ENCODE measurements at regions not wholly inside any gene's neighbourhood (a gene's known extent, or its start where the extent isn't known, plus 50 kb on each side); places are given as distances from the start of the nearest gene placed in this dataset.

- CTCF ChIA-PET: no interaction called here
- BruUV-seq (replicated peaks): no TSS peak
- in situ Hi-C loops (cut with MboI; ENCODE audit: low sequenced_read_pairs): no loop called here
- no peaks in the 10 kb centered on the region for H3K27me3 ChIP-seq (ENCODE audit: control insufficient read depth, insufficient read depth, low read length)
- dilution Hi-C loops (cut with HindIII; ENCODE audit: low sequenced_read_pairs, unreplicated experiment): no loop called here
- no peaks in the 10 kb centered on the region for H3K9me1 ChIP-seq (ENCODE audit: insufficient read depth, low read length)
- H2BK5ac ChIP-seq (ENCODE audit: low read depth, low read length, poor library complexity, severe bottlenecking): no peak overlapping the region
- peaks cover 26% of the 10 kb centered on the region for H3K9me3 ChIP-seq (ENCODE audit: control insufficient read depth, insufficient read depth, low read length)
- no peak overlapping the region for H4K91ac ChIP-seq (ENCODE audit: insufficient read depth, low read depth, low read length)
- H3K4me3 ChIP-seq (ENCODE audit: insufficient read depth, low read depth, low read length): no peak overlapping the region
- H4K5ac ChIP-seq (ENCODE audit: low read depth, low read length): no peak overlapping the region
- TF ChIP-seq BHLHE40 (IDR thresholded peaks at IDR 0.05; ENCODE audit: low read depth, low read length) (no peak), USF2 (IDR thresholded peaks at IDR 0.05; ENCODE audit: low read depth, low read length) (no peak), RCOR1 (IDR thresholded peaks at IDR 0.05; ENCODE audit: insufficient replicate concordance, low read length) (no peak), MAZ (IDR thresholded peaks at IDR 0.05; ENCODE audit: borderline replicate concordance, low read depth, low read length) (no peak), RAD21 (IDR thresholded peaks at IDR 0.05; ENCODE audit: low read length) (no peak), CEBPB (IDR thresholded peaks at IDR 0.05; ENCODE audit: low read depth, low read length) (no peak), RFX5 (IDR thresholded peaks at IDR 0.05; ENCODE audit: low read depth, low read length) (no peak), MAFK (IDR thresholded peaks at IDR 0.05; ENCODE audit: low read depth, low read length) (no peak), SMC3 (IDR thresholded peaks at IDR 0.05; ENCODE audit: low read depth, low read length) (no peak), NFE2L2 (IDR thresholded peaks at IDR 0.05; ENCODE audit: low read depth, low read length) (no peak), ELK1 (IDR thresholded peaks at IDR 0.05; ENCODE audit: borderline replicate concordance, low read depth, low read length) (no peak), CTCF (conservative IDR thresholded peaks at IDR 0.05; ENCODE audit: low read depth, low read length) (no peak), FOS (IDR thresholded peaks at IDR 0.05; ENCODE audit: low read depth, low read length) (no peak), POLR2A (IDR thresholded peaks at IDR 0.05; ENCODE audit: low read depth, low read length) (no peak), MXI1 (IDR thresholded peaks at IDR 0.05; ENCODE audit: borderline replicate concordance, low read depth, low read length) (no peak), CHD1 (IDR thresholded peaks at IDR 0.05; ENCODE audit: low read depth, low read length) (no peak)
- H3K14ac ChIP-seq (replicated peaks; ENCODE audit: low read depth, low read length): no peak overlapping the region
- no peak overlapping the region for H3K18ac ChIP-seq (ENCODE audit: low read depth, low read length)
- no peak overlapping the region for H3K56ac ChIP-seq (ENCODE audit: extremely low read depth, insufficient read depth, low read length)
- no peak overlapping the region for H4K8ac ChIP-seq (ENCODE audit: low read depth in 2 of 2, low read length in 2 of 2)
- WGBS, 2 experiments (ENCODE audit: extremely low coverage in 2 of 2, insufficient read length in 1 of 2): 75% methylated on average over 7 of the region's 22 CpGs; no CpG with 5 or more reads in 1 of the 2 experiments
- no peak overlapping the region for H3K23ac ChIP-seq (ENCODE audit: low read depth, low read length)
- DNase-seq: no peak
- peak overlapping the region; percentile 4 for H2AFZ ChIP-seq (replicated peaks; ENCODE audit: low read length, poor library complexity)
- no peak overlapping the region for H2BK15ac ChIP-seq (ENCODE audit: low read depth, low read length)
- H3K9ac ChIP-seq (ENCODE audit: low read depth, low read length): no peak overlapping the region
- POLR2A ChIA-PET (ENCODE audit: unreplicated experiment): no interaction called here
- H3K36me3 ChIP-seq (ENCODE audit: control insufficient read depth, insufficient read depth, low read length): no peaks in the 10 kb centered on the region
- no peak overlapping the region for H2AK9ac ChIP-seq (replicated peaks; ENCODE audit: low read depth, low read length, poor library complexity)
- H2AK5ac ChIP-seq (ENCODE audit: low read depth, low read length): no peak overlapping the region
- ATAC-seq (ENCODE audit: low read depth): no peak
- H4K20me1 ChIP-seq (ENCODE audit: insufficient read depth, low read length): no peaks in the 10 kb centered on the region
- no peak overlapping the region for H3K27ac ChIP-seq (ENCODE audit: insufficient read depth, low read length)
- H3K4ac ChIP-seq (ENCODE audit: low read depth, low read length): no peak overlapping the region
- H3K79me1 ChIP-seq (ENCODE audit: low read depth in 1 of 2, low read length in 2 of 2): no peaks in the 10 kb centered on the region
- H3K4me1 ChIP-seq (ENCODE audit: control insufficient read depth, insufficient read depth, low read length): no peaks in the 10 kb centered on the region
- H2BK20ac ChIP-seq (ENCODE audit: low read depth, low read length): no peak overlapping the region
- H2BK120ac ChIP-seq (ENCODE audit: low read depth, low read length): no peak overlapping the region
- H3K4me2 ChIP-seq (ENCODE audit: low read depth, low read length): no peak overlapping the region
- intact Hi-C loops (cut with micrococcal nuclease): no loop called here
Measured at GRCh38 chr10:1963341-1963740, 226.0 kb upstream of the ADARB2 start.
